Activated naive CD8-positive, alpha-beta T cell treated with anti-CD3 and anti-CD28 coated beads, Interleukin-2, amount 50 U/mL, for 24 hours (primary cell): ENCODE measurements at regions not wholly inside any gene's neighbourhood (a gene's known extent, or its start where the extent isn't known, plus 50 kb on each side); places are given as distances from the start of the nearest gene placed in this dataset.

Experiments used
- ATAC-seq: fragments of 150-1000 bp; cut with Tn5 transposase; one replicate; pipeline ENCODE4 v1.10.0; 2021
- DNase-seq: peaks from one replicate; pipeline ENCODE4 v3.0.0; 2021
- H3K27ac Mint-ChIP-seq: one replicate; pipeline ENCODE4 v1.8.0; 2021; ENCODE audit warnings: mild to moderate bottlenecking, mixed read lengths
- H3K27me3 Mint-ChIP-seq: one replicate; pipeline ENCODE4 v1.8.0; 2021; ENCODE audit warnings: mixed read lengths
- H3K36me3 Mint-ChIP-seq: one replicate; pipeline ENCODE4 v1.8.0; 2021; ENCODE audit warnings: low read depth, mixed read lengths
- H3K4me1 Mint-ChIP-seq: one replicate; pipeline ENCODE4 v1.8.0; 2021; ENCODE audit warnings: mixed read lengths
- H3K4me3 Mint-ChIP-seq: one replicate; pipeline ENCODE4 v1.8.0; 2021; ENCODE audit warnings: mild to moderate bottlenecking, moderate library complexity, mixed read lengths
- H3K9me3 Mint-ChIP-seq: one replicate; pipeline ENCODE4 v1.8.0; 2021; ENCODE audit warnings: mixed read lengths

- no peaks in the 10 kb centered on the region for H3K27me3 Mint-ChIP-seq
- no peak overlapping the region for H3K4me3 Mint-ChIP-seq
- ATAC-seq (peak; percentile 63), DNase-seq (no peak)
- H3K27ac Mint-ChIP-seq, result no peak overlapping the region
- H3K36me3 Mint-ChIP-seq, result no peaks in the 10 kb centered on the region
- H3K4me1 Mint-ChIP-seq, result peaks cover 20% of the 10 kb centered on the region
- no peaks in the 10 kb centered on the region for H3K9me3 Mint-ChIP-seq
These were observed 323.3 kb downstream of the DIPK2A start for GRCh38 chr3:144294659-144295538.

GRCh38 chr3:144295613-144296012 lies 324.0 kb downstream of the DIPK2A start:
- no peak overlapping the region for H3K4me3 Mint-ChIP-seq
- no peak overlapping the region for H3K27ac Mint-ChIP-seq
- DNase-seq (no peak), ATAC-seq (no peak)
- no peaks in the 10 kb centered on the region for H3K36me3 Mint-ChIP-seq
- peaks cover 20% of the 10 kb centered on the region for H3K4me1 Mint-ChIP-seq
- no peaks in the 10 kb centered on the region for H3K9me3 Mint-ChIP-seq
- peaks cover 2% of the 10 kb centered on the region for H3K27me3 Mint-ChIP-seq

- DNase-seq, result no peak
- H3K36me3 Mint-ChIP-seq, result no peaks in the 10 kb centered on the region
- H3K9me3 Mint-ChIP-seq, result no peaks in the 10 kb centered on the region
- H3K4me3 Mint-ChIP-seq, result no peak overlapping the region
- ATAC-seq, result no peak
- peaks cover 9% of the 10 kb centered on the region for H3K27me3 Mint-ChIP-seq
- H3K4me1 Mint-ChIP-seq, result peaks cover 20% of the 10 kb centered on the region
- H3K27ac Mint-ChIP-seq, result no peak overlapping the region
These were observed 325.2 kb downstream of the DIPK2A start for GRCh38 chr3:144296808-144297207.

- Mint-ChIP-seq H3K4me1 (peaks cover 3% of the 10 kb centered on the region), H3K36me3 (no peaks in the 10 kb centered on the region), H3K27ac (no peak overlapping the region), H3K4me3 (no peak overlapping the region), H3K27me3 (peaks cover 9% of the 10 kb centered on the region), H3K9me3 (no peaks in the 10 kb centered on the region)
- ATAC-seq (no peak), DNase-seq (no peak)
These were observed 330.2 kb downstream of the DIPK2A start for GRCh38 chr3:144301863-144302262.

GRCh38 chr3:144307951-144308350 lies 336.3 kb downstream of the DIPK2A start:
- Mint-ChIP-seq H3K36me3 (no peaks in the 10 kb centered on the region), H3K27ac (no peak overlapping the region), H3K4me3 (no peak overlapping the region), H3K4me1 (no peaks in the 10 kb centered on the region), H3K9me3 (no peaks in the 10 kb centered on the region), H3K27me3 (peaks cover 3% of the 10 kb centered on the region)
- DNase-seq (no peak), ATAC-seq (no peak)

GRCh38 chr3:144308396-144308795 lies 336.8 kb downstream of the DIPK2A start:
- H3K4me3 Mint-ChIP-seq, result no peak overlapping the region
- no peaks in the 10 kb centered on the region for H3K4me1 Mint-ChIP-seq
- H3K36me3 Mint-ChIP-seq, result no peaks in the 10 kb centered on the region
- no peaks in the 10 kb centered on the region for H3K9me3 Mint-ChIP-seq
- DNase-seq (no peak), ATAC-seq (no peak)
- no peak overlapping the region for H3K27ac Mint-ChIP-seq
- H3K27me3 Mint-ChIP-seq, result peaks cover 3% of the 10 kb centered on the region

- H3K36me3 Mint-ChIP-seq, result no peaks in the 10 kb centered on the region
- no peaks in the 10 kb centered on the region for H3K9me3 Mint-ChIP-seq
- no peak overlapping the region for H3K27ac Mint-ChIP-seq
- no peak for ATAC-seq
- DNase-seq, result no peak
- H3K4me1 Mint-ChIP-seq, result no peaks in the 10 kb centered on the region
- peaks cover 3% of the 10 kb centered on the region for H3K27me3 Mint-ChIP-seq
- H3K4me3 Mint-ChIP-seq, result no peak overlapping the region
These were observed 341.1 kb downstream of the DIPK2A start for GRCh38 chr3:144312702-144313101.

- no peaks in the 10 kb centered on the region for H3K9me3 Mint-ChIP-seq
- no peak for DNase-seq
- H3K4me1 Mint-ChIP-seq, result no peaks in the 10 kb centered on the region
- no peak overlapping the region for H3K4me3 Mint-ChIP-seq
- no peak for ATAC-seq
- H3K27me3 Mint-ChIP-seq, result peaks cover 3% of the 10 kb centered on the region
- H3K36me3 Mint-ChIP-seq, result no peaks in the 10 kb centered on the region
- no peak overlapping the region for H3K27ac Mint-ChIP-seq
These were observed 343.3 kb downstream of the DIPK2A start for GRCh38 chr3:144314946-144315345.

- Mint-ChIP-seq H3K27me3 (peaks cover 3% of the 10 kb centered on the region), H3K27ac (no peak overlapping the region), H3K36me3 (no peaks in the 10 kb centered on the region), H3K4me3 (no peak overlapping the region), H3K4me1 (no peaks in the 10 kb centered on the region), H3K9me3 (no peaks in the 10 kb centered on the region)
- DNase-seq (no peak), ATAC-seq (no peak)
These were observed 346.3 kb downstream of the DIPK2A start for GRCh38 chr3:144317961-144318360.

GRCh38 chr3:144324076-144324475 lies 352.5 kb downstream of the DIPK2A start:
- no peak overlapping the region for H3K4me3 Mint-ChIP-seq
- no peaks in the 10 kb centered on the region for H3K36me3 Mint-ChIP-seq
- DNase-seq (no peak), ATAC-seq (no peak)
- H3K4me1 Mint-ChIP-seq, result no peaks in the 10 kb centered on the region
- peaks cover 11% of the 10 kb centered on the region for H3K9me3 Mint-ChIP-seq
- no peak overlapping the region for H3K27ac Mint-ChIP-seq
- peaks cover 3% of the 10 kb centered on the region for H3K27me3 Mint-ChIP-seq

GRCh38 chr3:144332868-144333267 lies 361.2 kb downstream of the DIPK2A start:
- Mint-ChIP-seq H3K9me3 (peaks cover 7% of the 10 kb centered on the region), H3K27ac (no peak overlapping the region), H3K4me3 (no peak overlapping the region), H3K4me1 (no peaks in the 10 kb centered on the region), H3K36me3 (no peaks in the 10 kb centered on the region), H3K27me3 (peaks cover 1% of the 10 kb centered on the region)
- ATAC-seq (no peak), DNase-seq (no peak)

GRCh38 chr3:144341471-144341870 lies 369.8 kb downstream of the DIPK2A start:
- DNase-seq (no peak), ATAC-seq (no peak)
- Mint-ChIP-seq H3K4me1 (peaks cover 6% of the 10 kb centered on the region), H3K4me3 (no peak overlapping the region), H3K27ac (no peak overlapping the region), H3K27me3 (peaks cover 12% of the 10 kb centered on the region), H3K36me3 (no peaks in the 10 kb centered on the region), H3K9me3 (no peaks in the 10 kb centered on the region)

- H3K27me3 Mint-ChIP-seq, result peaks cover 11% of the 10 kb centered on the region
- no peak overlapping the region for H3K4me3 Mint-ChIP-seq
- no peak for ATAC-seq
- no peaks in the 10 kb centered on the region for H3K36me3 Mint-ChIP-seq
- H3K9me3 Mint-ChIP-seq, result no peaks in the 10 kb centered on the region
- no peak overlapping the region for H3K27ac Mint-ChIP-seq
- H3K4me1 Mint-ChIP-seq, result peaks cover 6% of the 10 kb centered on the region
- no peak for DNase-seq
These were observed 371.7 kb downstream of the DIPK2A start for GRCh38 chr3:144343343-144343742.

- Mint-ChIP-seq H3K4me1 (peaks cover 6% of the 10 kb centered on the region), H3K27ac (no peak overlapping the region), H3K27me3 (peaks cover 13% of the 10 kb centered on the region), H3K36me3 (no peaks in the 10 kb centered on the region), H3K4me3 (no peak overlapping the region), H3K9me3 (no peaks in the 10 kb centered on the region)
- no peak for ATAC-seq
- no peak for DNase-seq
These were observed 372.2 kb downstream of the DIPK2A start for GRCh38 chr3:144343777-144344176.

GRCh38 chr3:144344925-144345548 lies 373.4 kb downstream of the DIPK2A start:
- no peak for ATAC-seq
- peaks cover 6% of the 10 kb centered on the region for H3K4me1 Mint-ChIP-seq

More at GRCh38 chr3:144344925-144345548, 373.4 kb downstream of the DIPK2A start:
- DNase-seq, result no peak
- no peak overlapping the region for H3K4me3 Mint-ChIP-seq
- H3K27me3 Mint-ChIP-seq, result peaks cover 13% of the 10 kb centered on the region
- H3K27ac Mint-ChIP-seq, result no peak overlapping the region
- no peaks in the 10 kb centered on the region for H3K9me3 Mint-ChIP-seq
- H3K36me3 Mint-ChIP-seq, result no peaks in the 10 kb centered on the region
